WI38 (cell line): ENCODE measurements at regions not wholly inside any gene's neighbourhood (a gene's known extent, or its start where the extent isn't known, plus 50 kb on each side); places are given as distances from the start of the nearest gene placed in this dataset.
"Not testable (repeated sequence)": the region's sequence is repeated elsewhere in the genome, so short reads cannot be mapped to it uniquely, and the experiment has no call there.

Source experiments
- H3K4me3 ChIP-seq: 2 replicates; pipeline ENCODE4 v1.5.1; 2011; ENCODE audit warnings: low read depth, mild to moderate bottlenecking, control low read depth, low read length
- TF ChIP-seq, protein P1 (sequence below): IDR thresholded peaks from 2 replicates; pipeline ENCODE4 v1.5.1; 2012; ENCODE audit warnings: low read depth, mild to moderate bottlenecking, control low read depth, low read length

DNA sequence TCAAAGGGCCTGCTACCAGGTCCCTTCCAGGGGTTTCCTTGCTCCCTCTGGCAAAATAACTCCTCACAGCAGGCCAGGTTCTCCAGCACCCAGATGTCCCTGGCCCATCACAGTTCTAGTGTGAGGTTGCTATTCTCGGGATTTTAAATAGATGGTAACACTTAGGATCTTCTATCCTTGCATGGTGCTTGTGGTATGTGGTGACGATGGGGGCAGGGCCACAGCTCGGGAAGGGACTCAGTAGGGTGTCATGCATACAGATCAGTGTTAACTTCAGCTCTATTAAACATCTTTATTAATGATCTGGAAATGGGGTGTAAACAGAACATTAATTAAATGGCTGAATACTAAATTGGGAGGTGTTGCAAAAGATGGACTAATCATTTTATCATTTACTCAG lies 323.8 kb downstream of the QKI start:
- H3K4me3 ChIP-seq, result no peak overlapping the region
- TF ChIP-seq, protein P1, sequence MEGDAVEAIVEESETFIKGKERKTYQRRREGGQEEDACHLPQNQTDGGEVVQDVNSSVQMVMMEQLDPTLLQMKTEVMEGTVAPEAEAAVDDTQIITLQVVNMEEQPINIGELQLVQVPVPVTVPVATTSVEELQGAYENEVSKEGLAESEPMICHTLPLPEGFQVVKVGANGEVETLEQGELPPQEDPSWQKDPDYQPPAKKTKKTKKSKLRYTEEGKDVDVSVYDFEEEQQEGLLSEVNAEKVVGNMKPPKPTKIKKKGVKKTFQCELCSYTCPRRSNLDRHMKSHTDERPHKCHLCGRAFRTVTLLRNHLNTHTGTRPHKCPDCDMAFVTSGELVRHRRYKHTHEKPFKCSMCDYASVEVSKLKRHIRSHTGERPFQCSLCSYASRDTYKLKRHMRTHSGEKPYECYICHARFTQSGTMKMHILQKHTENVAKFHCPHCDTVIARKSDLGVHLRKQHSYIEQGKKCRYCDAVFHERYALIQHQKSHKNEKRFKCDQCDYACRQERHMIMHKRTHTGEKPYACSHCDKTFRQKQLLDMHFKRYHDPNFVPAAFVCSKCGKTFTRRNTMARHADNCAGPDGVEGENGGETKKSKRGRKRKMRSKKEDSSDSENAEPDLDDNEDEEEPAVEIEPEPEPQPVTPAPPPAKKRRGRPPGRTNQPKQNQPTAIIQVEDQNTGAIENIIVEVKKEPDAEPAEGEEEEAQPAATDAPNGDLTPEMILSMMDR, result no peak

DNA sequence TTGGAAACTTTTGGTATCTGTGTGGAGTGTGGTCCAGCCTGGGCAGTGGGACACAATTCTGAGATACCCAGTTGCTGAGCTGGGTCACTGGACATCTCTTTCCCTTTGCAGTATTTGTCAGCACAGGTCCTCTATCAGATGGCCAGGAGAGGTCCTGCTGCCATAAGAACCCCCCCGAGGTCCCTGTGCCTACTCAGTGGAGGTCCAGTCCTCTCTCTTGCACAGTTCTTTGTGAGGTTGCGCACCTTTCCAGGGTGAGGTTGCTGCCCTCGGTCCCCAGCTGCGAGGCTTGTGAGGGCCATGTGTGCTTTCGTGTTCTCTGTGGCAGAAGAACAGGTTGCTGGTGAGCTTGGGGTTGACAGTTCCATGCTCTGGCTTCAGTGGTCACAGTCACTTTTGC lies 320.6 kb downstream of the QKI start:
- no peak overlapping the region for H3K4me3 ChIP-seq
- TF ChIP-seq, protein P1, result no peak

DNA sequence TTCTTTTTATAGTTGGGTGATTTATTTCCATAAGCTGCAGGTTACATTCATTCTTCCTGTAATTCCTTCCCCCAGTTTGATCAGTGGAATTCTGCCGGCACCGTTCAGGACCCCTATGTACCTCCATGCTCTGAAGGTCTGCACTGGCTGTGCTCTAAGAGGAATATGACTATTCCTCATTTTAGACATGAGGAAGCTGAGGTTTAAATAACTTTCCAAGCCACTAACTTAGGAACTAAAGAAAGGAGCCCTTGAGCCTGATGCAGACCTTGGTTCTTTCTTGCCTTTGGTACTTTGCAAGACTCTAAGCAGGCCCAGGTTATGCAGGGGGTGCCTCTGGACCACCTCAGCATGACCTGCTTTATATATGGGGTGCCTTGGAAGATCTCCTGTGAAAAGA lies 318.5 kb downstream of the QKI start:
- TF ChIP-seq, protein P1, result no peak
- no peak overlapping the region for H3K4me3 ChIP-seq

DNA sequence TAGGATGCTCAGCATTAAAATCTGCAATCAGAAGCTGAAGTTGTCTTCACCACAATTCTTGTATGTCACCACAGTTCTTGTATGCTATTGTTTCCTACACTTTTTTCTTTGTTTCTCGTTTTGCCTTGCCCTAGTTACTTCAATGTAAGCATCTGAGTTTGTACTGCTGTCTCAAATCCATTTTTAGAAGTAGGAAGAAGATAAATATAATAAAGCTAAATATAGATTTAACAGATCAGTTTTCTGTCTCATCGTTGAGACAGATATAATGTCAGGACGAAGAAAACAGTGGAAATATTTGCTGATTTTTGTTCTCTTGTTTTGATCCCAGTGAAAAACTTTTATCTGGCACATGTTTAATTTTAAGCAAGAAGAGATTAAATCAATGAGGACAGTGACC lies 318.0 kb downstream of the QKI start:
- TF ChIP-seq, protein P1, result no peak

DNA sequence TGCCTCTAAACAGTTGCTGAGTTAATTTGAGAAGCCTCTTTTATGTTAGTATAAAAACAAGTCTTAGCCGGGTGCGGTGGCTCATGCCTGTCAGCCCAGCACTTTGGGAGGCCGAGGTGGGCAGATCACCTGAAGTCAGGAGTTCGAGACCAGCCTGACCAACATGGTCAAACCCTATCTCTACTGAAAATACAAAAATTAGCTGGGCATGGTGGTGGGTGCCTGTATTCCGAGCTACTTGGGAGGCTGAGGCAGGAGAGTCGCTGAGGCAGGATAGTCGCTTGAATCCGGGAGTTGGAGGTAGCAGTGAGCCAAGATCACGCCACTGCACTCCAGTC lies 317.5 kb downstream of the QKI start:
- not testable (repeated sequence) for H3K4me3 ChIP-seq

More for the DNA sequence above, 318.0 kb downstream of the QKI start:
- H3K4me3 ChIP-seq, result no peak overlapping the region

DNA sequence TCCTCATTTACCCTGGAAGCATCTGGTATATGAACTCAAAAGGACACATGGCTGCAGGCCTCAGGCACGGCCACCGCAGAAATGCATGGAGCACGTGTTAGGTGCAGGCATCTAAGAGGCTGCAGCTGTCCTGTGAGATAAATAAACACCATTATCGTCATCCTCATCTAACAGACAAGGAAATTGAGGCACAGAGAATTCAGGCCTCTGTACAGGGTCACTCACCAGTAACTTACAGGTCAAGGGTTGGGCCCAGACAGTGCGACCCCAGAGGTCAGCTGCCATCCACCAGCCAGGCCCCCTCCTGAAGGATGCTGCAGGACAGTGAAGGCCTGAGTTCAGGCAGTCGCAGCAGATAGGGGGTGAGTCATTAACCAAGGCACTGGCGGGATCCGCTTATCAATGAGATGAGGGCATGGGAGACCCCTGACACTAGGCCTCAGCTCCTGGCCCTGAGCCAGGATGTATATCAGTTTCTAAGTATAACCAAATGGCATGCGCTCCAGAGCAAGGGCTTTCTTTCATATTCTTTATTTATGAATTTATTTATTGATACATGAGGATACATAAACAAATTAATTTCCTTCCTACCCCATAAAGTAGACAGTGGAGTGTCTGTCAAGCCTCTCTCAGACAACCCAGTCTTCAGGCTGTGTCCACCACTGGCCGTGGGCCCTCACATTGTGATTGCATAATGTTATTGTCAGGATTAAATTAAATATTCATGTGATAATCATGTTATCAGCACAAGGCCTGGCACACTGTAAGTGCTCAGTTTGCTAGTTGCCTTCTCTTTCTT lies 316.9 kb downstream of the QKI start:
- TF ChIP-seq, protein P1, result no peak
- no peak overlapping the region for H3K4me3 ChIP-seq

DNA sequence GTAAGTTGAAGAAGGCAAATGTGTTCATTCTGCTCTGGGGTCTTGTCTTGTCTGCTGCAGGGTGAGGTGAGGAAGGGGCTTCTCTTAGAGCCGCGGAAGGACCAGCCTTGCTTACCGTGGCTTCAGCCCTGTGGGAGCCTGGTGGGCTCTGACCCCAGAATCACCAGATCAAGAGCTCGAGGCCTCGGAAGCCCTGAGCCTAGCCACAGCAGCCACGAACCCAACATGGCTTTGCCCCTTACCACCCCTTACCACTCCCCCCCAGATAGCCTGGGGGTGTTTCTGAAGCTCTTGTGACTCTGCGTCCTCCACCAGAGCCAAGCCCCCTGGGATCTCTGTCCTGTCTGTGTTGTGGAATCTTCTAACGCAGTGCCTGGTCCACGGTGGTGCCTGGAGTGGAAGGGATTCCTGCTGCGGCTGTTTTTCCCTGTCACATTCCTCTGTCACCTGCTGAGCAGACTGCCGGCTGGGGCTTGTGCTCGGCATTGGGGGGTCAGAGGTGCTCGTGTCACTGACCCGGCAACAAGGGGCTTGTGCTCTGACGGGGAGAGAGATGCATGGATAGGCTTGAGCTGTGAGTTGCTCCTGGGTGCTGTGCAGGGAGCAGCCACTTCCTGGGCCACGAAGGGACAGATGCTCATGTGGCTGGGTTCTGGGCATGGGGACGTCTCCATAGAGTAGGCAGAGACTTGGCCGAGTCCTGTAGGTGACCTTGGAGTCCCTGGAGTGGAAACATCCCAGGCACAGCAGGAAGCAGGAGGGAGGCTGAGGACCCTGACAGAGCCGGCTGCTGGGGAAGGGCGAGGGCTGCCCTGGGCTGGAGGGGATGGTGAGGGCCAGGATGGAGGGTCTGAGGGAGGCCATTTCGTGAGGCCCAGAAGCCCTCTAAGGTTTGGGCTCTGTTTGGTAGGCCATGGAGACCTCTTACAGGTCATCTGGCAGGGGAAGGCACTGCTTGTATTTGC lies 316.0 kb downstream of the QKI start:
- TF ChIP-seq, protein P1, result no peak
- no peak overlapping the region for H3K4me3 ChIP-seq
